NCI-H510A (cell line): ENCODE measurements at regions not wholly inside any gene's neighbourhood (a gene's known extent, or its start where the extent isn't known, plus 50 kb on each side); places are given as distances from the start of the nearest gene placed in this dataset.
"Not testable (repeated sequence)": the region's sequence is repeated elsewhere in the genome, so short reads cannot be mapped to it uniquely, and the experiment has no call there.

Source experiments
- DNase-seq: peaks from one replicate; lab custom pipeline; 2025; lab: John Stamatoyannopoulos, UW

DNA sequence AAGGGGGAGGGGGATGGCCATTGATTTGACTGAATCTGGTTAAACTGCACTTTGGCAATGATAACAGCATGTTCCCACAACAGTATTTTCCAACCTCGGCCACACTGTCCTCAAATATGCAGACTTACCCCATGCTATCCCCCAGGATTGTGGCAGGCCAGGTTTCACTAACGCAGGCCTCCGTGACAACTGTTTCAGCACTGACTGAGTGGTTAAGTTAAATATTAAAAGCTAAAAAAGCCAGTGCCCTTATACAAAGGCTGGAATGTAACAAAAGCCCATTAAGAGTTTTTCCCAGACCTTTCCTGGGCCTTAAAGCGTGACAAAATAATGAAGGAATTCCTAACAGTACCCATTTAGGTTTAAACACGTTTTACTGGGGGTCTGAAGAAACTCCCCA is 202.9 kb downstream of the USP25 start:
- no peak for DNase-seq

DNA sequence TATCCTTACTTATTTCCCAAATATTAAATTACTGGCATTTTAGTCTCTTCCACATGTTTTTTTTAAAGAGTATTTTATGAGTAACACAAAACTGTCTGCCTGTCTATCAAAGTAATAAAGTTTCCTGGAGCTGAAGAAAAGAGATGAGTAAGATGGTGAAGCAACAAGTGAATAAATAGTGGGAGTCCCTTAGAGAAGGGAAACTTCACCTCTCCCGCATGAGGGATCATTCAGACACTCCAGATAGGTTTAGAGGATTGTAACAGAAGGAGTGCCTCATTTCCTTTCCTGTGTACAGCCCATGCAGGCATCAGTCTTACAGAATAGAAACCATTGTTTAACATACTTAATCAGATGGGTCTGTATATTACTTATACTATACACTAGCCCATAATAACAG is 205.7 kb downstream of the USP25 start:
- no peak for DNase-seq

DNA sequence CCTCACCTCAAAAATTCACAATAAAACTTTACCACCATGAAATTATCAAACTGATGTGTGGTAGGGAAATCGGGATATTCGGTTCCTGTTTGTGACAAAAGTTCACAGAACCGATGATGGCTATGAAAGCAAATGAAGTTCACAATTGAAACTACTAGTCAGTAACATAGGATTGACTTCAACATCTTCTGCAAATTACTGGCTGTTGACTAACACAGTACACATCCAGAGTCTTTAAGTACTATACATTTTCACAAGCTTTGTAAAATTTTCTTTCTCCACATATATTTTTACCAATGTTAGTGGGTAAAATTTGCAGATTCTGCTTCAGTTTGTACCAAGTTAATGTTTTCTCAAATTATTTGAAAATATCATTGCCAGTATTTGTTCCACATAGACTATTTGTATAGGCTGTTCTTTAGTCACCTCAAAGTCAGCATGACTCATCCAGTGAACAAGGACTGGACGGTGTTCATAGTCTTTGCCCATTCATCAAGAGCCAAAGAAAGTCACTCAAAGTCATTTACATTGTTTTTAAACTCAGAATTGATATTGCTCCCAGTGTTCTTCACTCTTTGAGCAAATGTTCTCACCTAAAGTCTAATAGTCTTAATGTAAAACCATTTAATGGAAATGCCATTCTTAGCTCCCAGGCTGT is 213.4 kb downstream of the USP25 start:
- DNase-seq: no peak

DNA sequence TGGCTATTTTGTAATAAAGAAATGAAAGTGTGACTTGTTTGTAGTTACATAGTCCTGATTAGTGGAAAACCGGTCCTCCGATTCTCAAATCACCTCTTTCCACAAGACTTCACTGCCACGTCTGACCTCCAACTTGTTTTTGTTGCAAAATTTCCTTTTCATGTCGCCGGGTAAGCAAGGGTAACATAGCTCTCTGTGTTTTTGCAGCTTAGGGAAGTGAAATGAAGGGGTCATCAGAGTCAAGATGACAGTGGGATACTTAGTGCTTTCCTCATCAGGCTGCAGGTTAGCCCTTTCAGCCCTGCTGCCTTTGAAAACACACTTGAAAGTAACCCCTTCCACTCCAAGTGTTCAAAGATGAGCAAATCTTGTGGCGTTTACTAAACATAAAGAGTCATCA is 217.9 kb downstream of the USP25 start:
- DNase-seq: no peak

DNA sequence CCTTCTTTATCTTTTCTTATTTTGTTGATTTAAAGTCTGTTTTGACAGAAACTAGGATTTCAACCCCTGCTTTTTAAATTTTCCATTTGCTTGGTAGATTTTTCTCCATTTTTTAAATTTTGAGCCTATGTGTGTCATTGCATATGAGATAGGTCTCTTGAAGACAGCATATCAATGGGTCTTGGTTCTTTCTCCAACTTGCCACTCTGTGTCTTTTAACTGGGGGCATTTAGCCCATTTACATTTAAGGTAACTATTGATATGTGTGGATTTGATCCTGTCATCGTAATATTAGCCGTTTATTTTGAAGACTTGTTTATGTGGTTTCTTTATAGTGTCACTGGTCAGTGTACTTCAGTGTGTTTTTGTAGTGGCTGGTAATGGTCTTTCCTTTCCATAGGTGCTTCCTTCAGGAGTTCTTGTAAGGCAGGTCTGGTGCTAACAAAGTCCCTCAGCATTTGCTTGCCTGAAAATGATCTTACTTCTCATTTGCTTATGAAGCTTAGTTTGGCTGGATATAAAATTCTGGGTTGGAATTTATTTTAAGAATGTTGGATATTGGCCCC is 223.9 kb downstream of the USP25 start:
- DNase-seq: no peak

DNA sequence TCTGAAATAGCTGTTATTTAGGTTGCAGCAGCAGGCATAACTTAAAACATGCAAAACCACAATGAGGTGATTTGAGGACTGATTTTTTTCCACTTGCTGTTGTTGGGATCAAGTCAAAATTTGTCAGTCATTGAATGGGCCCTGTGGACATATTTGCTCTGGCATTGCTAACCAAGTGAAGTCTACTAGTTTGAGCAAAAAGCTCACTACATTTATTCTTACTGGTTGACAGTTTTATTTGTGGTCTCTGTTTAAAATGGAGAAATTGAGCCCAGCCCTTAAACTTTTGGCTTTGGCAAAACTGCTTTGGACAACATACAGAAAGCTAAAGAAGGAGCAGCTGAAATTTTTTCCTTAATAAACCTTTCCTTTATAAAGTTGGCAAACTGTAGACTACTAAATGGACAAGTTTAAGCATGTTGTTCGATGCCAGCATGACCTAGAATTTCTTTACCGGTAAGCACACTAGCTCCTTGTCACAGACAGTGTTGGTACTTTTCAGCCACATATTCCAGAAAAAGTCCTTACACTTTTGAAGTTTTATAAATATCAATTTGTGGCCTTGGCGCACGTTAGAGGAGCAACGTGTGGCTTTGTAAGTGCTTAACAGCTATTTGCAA is 234.6 kb downstream of the USP25 start:
- DNase-seq: no peak

DNA sequence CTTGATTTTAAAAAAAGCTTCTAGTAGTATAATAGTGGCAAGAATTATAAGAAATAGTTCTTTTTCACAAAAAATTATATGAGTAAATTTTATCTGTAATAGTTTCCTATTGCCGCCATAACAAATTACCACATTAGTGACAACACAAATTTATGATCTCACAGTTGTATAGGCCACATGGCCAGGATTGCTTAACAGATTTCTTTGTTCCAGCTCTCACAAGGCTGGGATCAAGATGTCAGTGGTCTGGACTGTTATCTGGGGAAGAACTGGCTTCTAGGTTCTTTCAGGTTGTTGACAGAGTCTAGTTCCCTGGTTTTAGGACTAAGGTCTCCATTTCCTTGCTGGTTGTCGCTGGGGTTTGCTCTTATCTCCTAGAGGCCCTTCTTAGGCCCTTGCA is 236.4 kb downstream of the USP25 start:
- no peak for DNase-seq

DNA sequence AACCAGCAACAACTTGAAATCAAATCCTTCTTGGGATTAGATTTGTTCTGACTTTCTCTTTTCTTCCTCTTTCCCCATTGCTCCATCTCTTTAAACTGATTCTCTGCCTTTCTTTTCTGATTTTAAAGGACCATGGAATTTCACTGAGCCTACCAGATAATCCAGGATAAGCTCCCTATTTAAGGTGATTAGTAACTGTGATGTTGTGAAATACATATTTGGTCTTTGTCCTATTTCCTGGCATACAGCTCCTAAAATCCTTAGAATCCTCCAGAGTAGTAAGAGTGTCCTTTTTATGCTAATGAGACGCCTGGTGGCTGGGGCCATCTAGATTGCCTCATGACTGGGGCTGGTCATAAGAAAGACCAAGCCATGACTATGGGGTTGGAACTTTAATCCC is 236.9 kb downstream of the USP25 start:
- DNase-seq: no peak

DNA sequence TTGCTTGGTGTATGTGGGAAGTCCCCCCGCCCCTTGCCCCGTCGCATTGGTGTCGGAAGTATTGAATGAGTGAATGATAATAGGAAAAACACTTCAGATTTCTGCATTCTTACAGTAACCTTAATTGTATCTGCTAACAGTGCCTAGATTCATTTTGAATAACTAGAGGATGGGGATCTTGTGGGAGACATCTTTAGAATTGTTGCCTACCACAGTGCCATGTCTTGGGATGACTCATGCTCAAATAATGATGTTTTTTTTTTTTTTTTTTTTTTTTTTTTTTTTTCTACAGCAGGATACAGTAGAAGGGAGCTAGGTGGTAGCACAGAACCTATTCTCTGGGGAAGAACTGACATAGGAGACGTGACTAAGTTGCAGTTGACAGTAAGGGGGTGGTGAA is 237.9 kb downstream of the USP25 start:
- DNase-seq: no peak

DNA sequence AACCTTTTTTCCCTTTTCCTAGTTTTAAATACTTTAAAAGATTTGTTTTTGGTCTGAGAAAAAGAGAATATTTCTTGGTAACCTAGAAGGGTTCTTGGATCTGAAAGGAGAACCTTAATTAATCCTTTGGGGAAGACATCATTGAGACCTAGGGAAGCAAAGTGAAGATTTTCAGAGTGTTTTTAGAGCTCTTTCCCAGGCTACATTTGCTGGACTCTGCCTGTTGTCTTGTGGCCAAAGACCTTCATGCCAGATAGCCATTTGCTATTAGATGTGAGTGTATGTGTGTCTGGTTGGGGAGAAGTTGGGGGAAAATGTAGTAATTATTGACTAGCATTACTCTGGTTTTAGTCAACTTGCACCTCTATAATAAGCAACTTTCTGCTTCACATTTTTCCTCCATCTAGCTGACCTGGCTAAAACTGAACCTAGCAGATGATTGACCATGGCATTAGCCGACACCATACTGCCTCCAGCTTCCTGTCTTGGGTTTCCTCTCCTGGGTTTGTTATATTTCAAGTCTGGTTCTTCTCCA is 239.1 kb downstream of the USP25 start:
- DNase-seq: no peak

DNA sequence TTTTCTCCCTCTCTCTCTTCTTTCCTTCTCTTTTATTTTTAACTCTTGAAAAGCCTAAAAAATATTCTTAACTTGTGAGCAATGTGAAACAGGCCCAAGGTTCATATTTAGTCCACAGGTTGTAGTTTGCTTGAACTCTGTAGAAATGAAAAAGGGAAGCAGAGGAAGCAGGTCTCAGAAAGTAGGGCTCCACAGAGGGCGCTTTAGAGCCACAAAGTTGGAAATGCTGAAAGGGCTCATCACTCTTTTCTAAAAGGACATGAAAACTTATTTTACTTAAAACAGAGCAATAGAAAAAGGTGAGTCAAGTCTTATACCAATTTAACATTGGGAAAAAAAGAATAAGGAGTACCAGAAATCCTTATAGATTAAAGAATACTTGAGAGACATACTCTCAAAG is 247.0 kb downstream of the USP25 start:
- DNase-seq: no peak

DNA sequence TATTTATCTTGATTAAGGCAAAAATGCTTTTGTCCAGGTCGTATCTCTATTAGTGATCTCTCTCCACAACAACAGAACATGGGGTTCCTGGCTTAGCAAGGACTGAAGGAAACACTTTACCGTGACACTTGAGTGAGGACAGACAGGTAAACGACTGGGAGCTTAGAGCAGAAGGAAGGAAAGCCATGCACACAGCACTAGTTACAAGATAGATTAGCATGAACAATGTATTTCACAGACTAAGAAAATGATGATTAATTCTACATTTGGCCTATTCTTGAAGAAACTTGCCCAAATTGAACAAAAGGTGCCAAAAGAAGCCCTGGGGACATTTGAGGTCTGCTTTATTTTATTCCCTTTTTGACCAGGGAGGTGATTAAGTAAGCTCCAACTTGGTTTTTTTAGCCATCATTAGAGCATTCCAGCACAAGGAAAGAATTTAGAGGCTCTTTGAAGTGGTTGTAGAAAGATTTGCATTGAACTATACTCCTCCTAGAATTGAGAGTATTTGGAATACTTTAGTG is 248.5 kb downstream of the USP25 start:
- no peak for DNase-seq

DNA sequence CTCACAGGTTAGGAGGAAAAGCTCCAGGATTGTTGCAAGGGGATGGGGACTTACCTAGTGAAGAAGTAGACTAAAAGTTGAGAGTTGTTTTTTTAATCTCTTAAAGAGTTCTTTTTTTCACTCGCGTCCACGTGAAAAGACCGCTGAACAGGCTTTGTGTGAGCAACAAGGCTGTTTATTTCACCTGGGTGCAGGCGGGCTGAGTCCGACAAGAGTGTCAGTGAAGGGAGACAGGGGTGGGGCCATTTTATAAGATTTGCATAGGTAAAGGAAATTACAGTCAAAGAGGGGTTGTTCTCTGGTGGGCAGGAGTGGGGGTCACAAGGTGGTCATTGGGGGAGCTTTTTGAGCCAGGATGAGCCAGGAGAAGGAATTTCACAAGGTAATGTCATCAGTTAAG is 249.7 kb downstream of the USP25 start:
- not testable (repeated sequence) for DNase-seq

DNA sequence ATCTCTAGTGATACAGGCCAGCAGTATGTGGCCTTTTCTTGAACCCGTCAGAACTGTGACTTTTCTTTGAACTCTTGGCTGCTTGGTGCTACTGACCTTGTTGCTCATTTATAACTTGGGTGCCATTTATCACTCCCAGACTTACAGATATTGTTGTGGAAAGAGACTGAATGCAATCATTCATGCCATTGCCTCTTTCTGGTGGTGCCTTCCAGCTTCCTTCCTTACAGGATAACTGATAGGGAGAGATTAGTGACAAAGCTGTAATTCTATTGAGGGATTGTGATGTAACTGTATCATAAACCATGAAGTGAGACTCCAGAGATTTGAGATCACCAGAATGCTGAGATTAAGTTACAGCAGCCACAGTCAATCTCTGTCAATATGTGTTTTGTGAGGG is 256.5 kb downstream of the USP25 start:
- no peak for DNase-seq

DNA sequence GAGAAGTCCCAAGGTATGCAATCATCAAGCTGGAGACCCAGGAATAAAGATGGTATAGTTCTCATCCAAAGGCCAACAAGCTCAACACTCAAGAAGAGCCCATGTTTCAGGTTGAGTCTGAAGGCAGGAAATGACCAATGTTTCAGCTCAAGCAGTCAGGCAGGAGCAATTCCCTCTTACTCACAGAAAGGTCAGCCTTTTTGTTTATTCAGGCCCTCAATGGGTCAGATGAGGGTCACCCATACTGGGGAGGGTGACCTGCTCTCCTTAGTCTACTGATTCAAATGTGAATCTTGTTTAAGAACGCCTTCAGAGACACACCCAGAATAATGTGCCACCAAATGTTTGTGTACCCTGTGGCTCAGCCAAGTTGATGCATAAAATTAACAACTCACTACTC is 262.4 kb downstream of the USP25 start:
- DNase-seq: no peak

DNA sequence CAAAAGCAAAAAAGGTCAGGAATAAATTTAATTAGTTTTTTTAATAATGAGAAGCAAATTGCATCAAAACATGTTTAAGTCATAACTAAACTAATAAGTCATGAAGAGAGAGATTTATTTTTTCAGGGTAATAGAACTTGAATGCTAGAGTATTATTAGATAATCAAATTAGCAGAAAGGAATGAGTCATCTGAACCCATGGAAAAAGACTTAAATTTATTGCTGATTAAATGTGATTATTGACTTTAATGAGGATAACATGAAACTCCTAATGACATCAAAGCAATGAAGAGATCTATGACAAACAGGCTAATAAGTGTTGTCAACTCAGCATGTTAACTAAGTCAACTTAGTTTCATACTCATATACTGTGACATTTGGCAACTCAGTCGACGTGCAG is 264.2 kb downstream of the USP25 start:
- no peak for DNase-seq

DNA sequence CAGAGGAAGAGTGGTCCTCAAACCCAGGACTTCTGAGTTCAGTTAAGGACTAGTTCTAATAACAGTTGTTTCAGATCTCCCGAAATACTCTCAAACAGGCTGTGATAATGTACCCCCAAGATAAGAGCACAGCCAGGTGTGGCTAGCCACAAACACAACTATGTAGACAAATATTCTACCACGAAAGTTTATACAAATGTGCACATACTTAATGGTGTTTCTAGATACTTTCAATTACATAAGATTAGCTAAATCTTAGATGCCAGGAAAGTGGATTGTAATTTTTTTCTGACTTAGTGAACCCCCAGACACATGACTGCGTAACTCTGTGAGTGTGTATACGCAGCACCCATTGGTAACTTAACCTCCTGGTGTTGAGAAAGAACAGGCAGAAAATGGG is 270.0 kb downstream of the USP25 start:
- no peak for DNase-seq

DNA sequence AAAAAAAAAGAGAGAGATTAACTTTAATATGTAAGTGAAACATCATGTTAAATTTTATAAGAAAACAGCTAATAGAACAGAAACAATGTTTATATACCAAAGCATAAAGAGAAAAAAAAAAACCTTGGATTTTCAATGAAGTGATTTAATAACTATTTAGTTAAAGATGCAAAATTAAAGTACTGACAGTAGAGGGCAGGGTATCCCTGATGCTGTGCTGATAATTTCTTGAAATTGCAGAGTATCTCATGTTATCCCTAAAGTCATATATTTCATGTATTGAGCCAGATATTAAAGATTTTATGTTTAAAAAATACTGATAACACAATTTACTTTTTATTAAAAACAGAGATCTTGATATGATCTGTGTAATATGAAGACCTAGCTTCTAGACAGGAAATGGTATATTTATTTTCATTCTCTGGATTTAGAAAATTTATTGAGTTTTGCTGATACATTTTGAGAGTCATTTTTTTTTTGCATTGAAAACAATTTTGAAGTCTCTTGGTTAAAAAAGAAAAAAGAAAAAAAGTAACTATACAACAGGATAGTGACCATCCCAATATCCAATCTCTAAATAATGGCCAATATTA is 273.2 kb downstream of the USP25 start:
- no peak for DNase-seq

DNA sequence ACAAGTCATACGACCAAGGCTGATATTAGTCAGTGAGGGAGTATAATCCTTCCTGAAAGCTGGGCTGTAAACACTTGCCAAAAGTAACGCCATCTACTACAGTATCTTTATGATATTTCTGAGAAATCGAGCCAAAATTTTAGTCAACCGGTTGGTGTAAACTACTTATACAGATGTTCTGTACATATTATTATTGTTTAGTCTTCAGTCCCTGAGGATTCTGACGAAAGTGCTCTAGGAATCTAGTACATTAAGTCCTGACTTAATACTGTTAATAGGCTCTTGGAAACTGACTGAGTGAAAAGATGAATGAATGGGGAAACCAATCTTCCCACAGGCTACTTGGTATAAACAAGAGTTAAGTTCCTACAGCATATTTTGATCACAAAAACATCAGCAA is 274.3 kb downstream of the USP25 start:
- no peak for DNase-seq

DNA sequence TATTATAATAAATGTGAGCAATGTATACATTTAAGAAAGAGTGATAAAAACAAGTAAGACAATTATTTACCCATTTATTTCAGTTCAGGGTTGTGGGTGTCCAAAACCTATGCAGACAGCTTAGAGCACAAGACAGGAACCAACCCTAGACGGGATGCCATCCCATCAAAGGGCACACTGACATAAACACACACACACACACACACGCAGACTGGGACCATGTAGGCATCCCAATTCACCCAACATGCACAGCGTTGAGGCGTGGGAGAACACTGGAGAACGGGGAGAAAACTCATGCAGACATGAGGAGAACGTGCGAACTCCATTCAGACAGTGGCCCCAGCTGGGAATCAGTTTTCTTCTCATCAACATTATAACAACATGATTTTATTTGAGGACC is 274.7 kb downstream of the USP25 start:
- DNase-seq: no peak

DNA sequence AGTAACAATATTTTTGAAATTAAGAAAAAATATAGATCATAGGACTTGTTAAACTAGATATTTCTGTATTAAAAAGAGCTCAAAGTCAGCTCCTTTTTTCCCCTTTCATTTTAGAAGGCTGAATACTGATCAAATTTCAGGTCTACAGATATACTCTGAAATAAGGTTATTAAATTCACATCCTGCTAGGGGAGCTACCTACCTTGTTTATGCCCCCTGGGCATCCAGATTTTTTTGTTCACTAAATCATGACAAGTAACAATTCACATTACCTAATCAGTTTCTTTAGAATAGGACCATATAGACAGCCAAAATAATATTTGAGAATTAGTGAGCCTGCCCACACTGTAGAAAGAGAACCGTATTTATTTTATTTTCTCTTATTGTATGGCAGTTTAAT is 276.2 kb downstream of the USP25 start:
- no peak for DNase-seq

DNA sequence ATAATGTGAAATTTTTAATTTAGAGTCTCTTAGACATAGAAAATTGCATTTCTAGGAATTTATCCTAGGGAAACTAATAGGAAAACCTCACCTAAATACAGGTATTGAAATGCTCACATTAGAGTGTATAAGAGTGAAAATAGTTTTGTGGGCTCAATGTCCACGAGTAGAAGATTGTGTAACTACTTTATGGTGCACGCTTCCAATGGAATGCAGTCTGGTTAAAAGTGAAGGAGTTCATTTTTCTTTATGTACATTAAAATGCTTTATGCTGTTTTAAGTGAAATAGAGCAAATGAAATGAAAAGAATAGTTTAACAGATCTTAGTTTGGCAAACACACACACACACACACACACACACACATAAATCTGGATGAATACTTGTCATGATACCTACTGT is 278.2 kb downstream of the USP25 start:
- no peak for DNase-seq

DNA sequence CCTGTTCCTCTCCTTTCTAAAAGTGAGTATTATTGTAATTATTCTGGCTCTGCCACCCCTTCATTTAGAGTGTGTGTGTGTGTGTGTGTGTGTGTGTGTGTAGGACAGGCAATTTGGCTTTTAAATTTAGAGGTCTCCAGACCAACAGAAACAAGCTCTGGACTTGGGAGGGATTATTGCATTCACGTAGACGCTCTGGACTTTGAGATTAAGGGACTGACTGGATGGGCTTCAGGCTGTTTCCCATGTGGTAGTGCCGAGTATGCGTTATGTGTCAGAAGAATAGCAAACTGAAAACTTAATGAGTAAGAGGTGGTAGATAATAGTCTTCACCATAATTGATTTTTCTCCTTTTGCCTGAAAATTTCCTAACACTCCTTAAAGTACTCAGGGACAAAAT is 281.9 kb downstream of the USP25 start:
- DNase-seq: no peak
